HepG2 (cell line): ENCODE measurements at regions not wholly inside any gene's neighbourhood (a gene's known extent, or its start where the extent isn't known, plus 50 kb on each side); places are given as distances from the start of the nearest gene placed in this dataset.

Experiments
- ATAC-seq: fragments of 200-7000 bp; cut with Tn5 transposase; 3 replicates; pipeline ENCODE4 v1.9.1; 2020; ENCODE audit warnings: mild to moderate bottlenecking, moderate library complexity
- BruUV-seq: library from RNA; stranded (reverse); fragments of 400-500 nt; replicated peaks from 2 replicates; lab custom pipeline; 2021; lab: Mats Ljungman, UMichigan
- CTCF ChIA-PET: fragments of 300-600 bp; formaldehyde crosslinking; extraction: SDS; loops from one replicate; lab custom pipeline; 2021; ENCODE audit warnings: low total read pairs, inconsistent platforms, low intra/inter-chr PET ratio; lab: Yijun Ruan, JAX
- POLR2A ChIA-PET: fragments of 350-600 bp; sonication (Branson Sonifier 250); formaldehyde crosslinking; loops from one replicate; lab custom pipeline; 2020; ENCODE audit warnings: antibody characterized with exemption, inconsistent platforms; lab: Yijun Ruan, JAX
- DNase-seq: peaks from one replicate; pipeline ENCODE4 v3.0.0-alpha.2; 2015; ENCODE audit warnings: low spot score
- FAIRE-seq: peaks from 3 replicates; lab custom pipeline; 2011; peaks lifted over from hg19 to GRCh38; lab: Jason Lieb, UNC
- H2AFZ ChIP-seq: one replicate; pipeline ENCODE4 v1.6.1; 2011; ENCODE audit warnings: low read length, inconsistent platforms
- H3K27ac ChIP-seq: fragments of 300-600 bp; 3 replicates; pipeline ENCODE4 v1.8.0; 2011; ENCODE audit warnings: mixed run types, mild to moderate bottlenecking, mixed read lengths, low read length, inconsistent platforms; ENCODE audit not compliant: insufficient read depth; ENCODE audit errors: extremely low read length
- H3K27me3 ChIP-seq, 2 experiments: fragments of 200-600 bp in 1 of 2; 2 replicates in 1 of 2; 3 replicates in 1 of 2; pipeline versions ENCODE4 v1.6.0 to v1.8.0; 2011; ENCODE audit warnings: low read length in 2 of 2, mild to moderate bottlenecking in 2 of 2, moderate library complexity in 2 of 2, inconsistent platforms in 1 of 2; ENCODE audit not compliant: insufficient read depth in 2 of 2, control insufficient read depth in 1 of 2
- H3K36me3 ChIP-seq, 2 experiments: fragments of 200-600 bp in 1 of 2; replicated peaks in 1 of 2; 2 replicates in 1 of 2; 3 replicates in 1 of 2; pipeline versions ENCODE4 v1.5.1 to v1.8.0; 2011; ENCODE audit warnings: low read length in 2 of 2, inconsistent platforms in 1 of 2; ENCODE audit not compliant: insufficient read depth in 2 of 2, control insufficient read depth in 1 of 2
- H3K4me1 ChIP-seq: 2 replicates; pipeline ENCODE4 v1.5.1; 2012; ENCODE audit warnings: low read length, inconsistent platforms; ENCODE audit not compliant: insufficient read depth
- H3K4me2 ChIP-seq: 2 replicates; pipeline ENCODE4 v1.6.0; 2011; ENCODE audit warnings: low read depth, low read length, inconsistent platforms
- H3K4me3 ChIP-seq, 3 experiments: fragments of 200-600 bp in 1 of 3; sonication (generic), shearing (Covaris generic) in 1 of 3; replicated peaks in 1 of 3; 2 replicates each; pipeline ENCODE4 v1.5.1; 2011 to 2016; ENCODE audit warnings: low read length in 3 of 3, inconsistent platforms in 2 of 3, low read depth in 2 of 3, mild to moderate bottlenecking in 2 of 3, control low read depth in 1 of 3, mixed read lengths in 1 of 3; ENCODE audit not compliant: insufficient read depth in 1 of 3
- H3K79me2 ChIP-seq: one replicate; pipeline ENCODE4 v1.6.1; 2011; ENCODE audit warnings: low read length, inconsistent platforms; ENCODE audit not compliant: insufficient read depth
- H3K9ac ChIP-seq: 2 replicates; pipeline ENCODE4 v1.6.0; 2011; ENCODE audit warnings: mild to moderate bottlenecking, low read depth, low read length, inconsistent platforms; ENCODE audit not compliant: insufficient read depth
- H3K9me3 ChIP-seq: 2 replicates; pipeline ENCODE4 v1.5.1; 2012; ENCODE audit warnings: mild to moderate bottlenecking, low read length
- H4K20me1 ChIP-seq: 2 replicates; pipeline ENCODE4 v1.6.0; 2011; ENCODE audit warnings: inconsistent platforms, mild to moderate bottlenecking, low read length, moderate library complexity; ENCODE audit not compliant: insufficient read depth
- CERS6 ChIP-seq: sonication (generic); formaldehyde crosslinking; IDR thresholded peaks from 2 replicates; pipeline ENCODE4 v1.5.0; 2020; ENCODE audit warnings: missing genetic modification reagents
- HNF1A ChIP-seq, 2 experiments: sonication (generic) in 1 of 2; formaldehyde crosslinking in 1 of 2; IDR thresholded peaks; 2 replicates each; pipeline versions ENCODE4 v1.4.0 to v1.6.1; 2016 to 2020; ENCODE audit warnings: borderline replicate concordance in 1 of 2, low read depth in 1 of 2, mild to moderate bottlenecking in 1 of 2, missing genetic modification reagents in 1 of 2
- HNF4G ChIP-seq, 2 experiments: sonication (generic) in 1 of 2; formaldehyde crosslinking in 1 of 2; IDR thresholded peaks; 2 replicates each; pipeline versions ENCODE4 v1.4.0 to v1.6.1; 2011 to 2020; ENCODE audit warnings: borderline replicate concordance in 2 of 2, low read depth in 2 of 2, mild to moderate bottlenecking in 2 of 2, low read length in 1 of 2, missing genetic modification reagents in 1 of 2, moderate library complexity in 1 of 2
- MBD4 ChIP-seq: IDR thresholded peaks from 2 replicates; pipeline ENCODE4 v1.6.1; 2012; ENCODE audit warnings: low read length, inconsistent platforms, borderline replicate concordance
- POLR2A ChIP-seq, 2 experiments: IDR thresholded peaks; 2 replicates each; pipeline ENCODE4 v1.6.1; 2011; ENCODE audit warnings: low read depth in 2 of 2, low read length in 2 of 2, mild to moderate bottlenecking in 1 of 2, moderate library complexity in 1 of 2; ENCODE audit not compliant: insufficient read depth in 1 of 2
- TRAFD1 ChIP-seq: sonication (generic); formaldehyde crosslinking; IDR thresholded peaks from 2 replicates; pipeline ENCODE4 v1.5.1; 2020; ENCODE audit warnings: missing genetic modification reagents, mild to moderate bottlenecking, borderline replicate concordance
- ZNF777 ChIP-seq: sonication (generic); formaldehyde crosslinking; IDR thresholded peaks from 2 replicates; pipeline ENCODE4 v1.4.0; 2020; ENCODE audit warnings: missing genetic modification reagents
- WGBS: methylation state at CpG from one replicate; pipeline ENCODE4 v1.1.6; 2017; ENCODE audit warnings: low lambda C conversion rate; 5-methylcytosine and 5-hydroxymethylcytosine counted together
- in situ Hi-C: cut with HindIII; loops from 2 replicates; pipeline ENCODE4 v1.10.0; 2017; ENCODE audit warnings: low pct_unique_long_range_greater_than_20kb; ENCODE audit not compliant: extremely low pct_ligation_motif_present
- intact Hi-C: fragments of 100-400 bp; cut with micrococcal nuclease; formaldehyde crosslinking; loops from one replicate; pipeline ENCODE4 v1.10.0; 2022; ENCODE audit not compliant: unreplicated experiment

- H3K27ac ChIP-seq, result no peak overlapping the region
- H3K79me2 ChIP-seq, result no peaks in the 10 kb centered on the region
- TF ChIP-seq POLR2A (IDR thresholded peaks at IDR 0.05; ENCODE audit: insufficient read depth in 1 of 2, low read depth in 2 of 2, low read length in 2 of 2), result no peak
- TF ChIP-seq TRAFD1 (CRISPR knock-in tag), result no peak
- no peak for TF ChIP-seq HNF1A (IDR thresholded peaks at IDR 0.05; ENCODE audit: low read depth)
- no peak for TF ChIP-seq HNF1A (CRISPR knock-in tag; IDR thresholded peaks at IDR 0.05; ENCODE audit: borderline replicate concordance)
- no peak for TF ChIP-seq CERS6
- TF ChIP-seq HNF4G (IDR thresholded peaks at IDR 0.05; ENCODE audit: borderline replicate concordance, low read depth, low read length), result no peak
- no peak for TF ChIP-seq HNF4G (CRISPR knock-in tag; IDR thresholded peaks at IDR 0.05; ENCODE audit: borderline replicate concordance, low read depth)
- TF ChIP-seq ZNF777, result no peak
- TF ChIP-seq MBD4, result no peak
- TF ChIP-seq, all 625 proteins: peak for 0
- BruUV-seq, result no TSS peak
- H3K4me1 ChIP-seq, result no peaks in the 10 kb centered on the region
- ChIA-PET POLR2A (no interaction called here), CTCF (no interaction called here)
- DNase-seq, result no peak
- in situ Hi-C loops, result no loop called here
- H3K27me3 ChIP-seq, result no peaks in the 10 kb centered on the region
- ATAC-seq, result no peak
- peaks cover 4% of the 10 kb centered on the region; the same call in 1 of the 2 replicates for H3K9me3 ChIP-seq
- intact Hi-C loops, result no loop called here
- H3K36me3 ChIP-seq, result no peaks in the 10 kb centered on the region
- 23% methylated on average over 2 of the region's 2 CpGs for WGBS
- no peak overlapping the region for H3K4me2 ChIP-seq
- H3K4me3 ChIP-seq, result no peak overlapping the region
- no peak for FAIRE-seq
- no peaks in the 10 kb centered on the region for H4K20me1 ChIP-seq
- H2AFZ ChIP-seq, result no peak overlapping the region
- H3K9ac ChIP-seq, result no peak overlapping the region
Observed at GRCh38 chr4:54802336-54802735, 144.6 kb downstream of the KIT start.
